Thyroid gland (tissue), 4 donors: ENCODE measurements at regions not wholly inside any gene's neighbourhood (a gene's known extent, or its start where the extent isn't known, plus 50 kb on each side); places are given as distances from the start of the nearest gene placed in this dataset.
"Not testable (repeated sequence)": the region's sequence is repeated elsewhere in the genome, so short reads cannot be mapped to it uniquely, and the experiment has no call there.

Experiments
- DNase-seq, 2 donors: peaks; one replicate each; pipeline ENCODE4 v3.0.0-alpha.2; 2019
- H3K27ac ChIP-seq, 3 donors: fragments of 200-600 bp; sonication (generic); 1 replicate in 2 of 3; 2 replicates in 1 of 3; pipeline ENCODE4 v1.5.1; 2016 to 2019; ENCODE audit warnings: mild to moderate bottlenecking in 1 of 3, moderate library complexity in 1 of 3
- H3K27me3 ChIP-seq: fragments of 200-600 bp; sonication (generic); one replicate; pipeline ENCODE4 v1.5.1; 2019
- H3K36me3 ChIP-seq, 2 donors: fragments of 200-600 bp; sonication (generic); one replicate each; pipeline ENCODE4 v1.5.1; 2016 to 2019
- H3K4me1 ChIP-seq, 2 donors: fragments of 200-600 bp; sonication (generic); one replicate each; pipeline ENCODE4 v1.5.1; 2017 to 2019
- H3K4me3 ChIP-seq, 3 donors: fragments of 200-600 bp; sonication (generic); replicated peaks in 1 of 3; 1 replicate in 2 of 3; 2 replicates in 1 of 3; pipeline ENCODE4 v1.5.1; 2016; ENCODE audit warnings: mild to moderate bottlenecking in 1 of 3
- H3K9me3 ChIP-seq: fragments of 200-600 bp; sonication (generic); one replicate; pipeline ENCODE4 v1.5.1; 2017
- CTCF ChIP-seq, 6 experiments: fragments of 200-600 bp in 3 of 6; fragments of 450-650 bp in 3 of 6; sonication (generic) in 3 of 6; IDR thresholded peaks; one replicate each; pipeline ENCODE4 v1.5.1; 2016 to 2019; ENCODE audit warnings: antibody characterized with exemption in 6 of 6, mild to moderate bottlenecking in 2 of 6, inconsistent platforms in 1 of 6, moderate library complexity in 1 of 6
- POLR2A ChIP-seq, 2 donors: fragments of 450-650 bp; IDR thresholded peaks; one replicate each; pipeline ENCODE4 v1.6.1; 2017; ENCODE audit warnings: antibody characterized with exemption in 2 of 2, mild to moderate bottlenecking in 2 of 2, moderate library complexity in 1 of 2
- WGBS, 2 donors: methylation state at CpG; one replicate each; pipeline ENCODE4 v1.1.5; 2017; 5-methylcytosine and 5-hydroxymethylcytosine counted together
- intact Hi-C: fragments of 100-400 bp; cut with DNase I; formaldehyde crosslinking; loops from one replicate; pipeline ENCODE4 v1.15.1; 2023

GRCh38 chr20:53722515-53723036 lies 128.9 kb upstream of the ZNF217 start:
- Histone ChIP-seq H3K4me3 (no peak overlapping the region), H3K27me3 (no peaks in the 10 kb centered on the region), H3K27ac (no peak overlapping the region), H3K4me1 (no peaks in the 10 kb centered on the region), H3K36me3 (no peaks in the 10 kb centered on the region), H3K9me3 (no peaks in the 10 kb centered on the region)
- intact Hi-C loops: no loop called here
- DNase-seq: no peak
- 92 to 94% methylated on average over 5 of the region's 5 CpGs for WGBS, 2 donors
- no peak for TF ChIP-seq CTCF (IDR thresholded peaks at IDR 0.05)
- TF ChIP-seq POLR2A (IDR thresholded peaks at IDR 0.05): no peak

- WGBS, 2 donors: 86 to 94% methylated on average over 6 of the region's 6 CpGs
- H3K4me1 ChIP-seq, H3K4me3 ChIP-seq, DNase-seq, H3K27me3 ChIP-seq, H3K36me3 ChIP-seq, intact Hi-C loops, H3K27ac ChIP-seq, H3K9me3 ChIP-seq: not testable (repeated sequence)
These were observed 127.9 kb upstream of the ZNF217 start for GRCh38 chr20:53721445-53721963.

- H3K4me1 ChIP-seq, H3K27me3 ChIP-seq, H3K36me3 ChIP-seq, H3K9me3 ChIP-seq, H3K27ac ChIP-seq, intact Hi-C loops, DNase-seq, H3K4me3 ChIP-seq: not testable (repeated sequence)
- WGBS, 2 donors: 90 to 94% methylated on average over 8 of the region's 8 CpGs
These were observed 125.6 kb upstream of the ZNF217 start for GRCh38 chr20:53719171-53719803.

- TF ChIP-seq POLR2A (IDR thresholded peaks at IDR 0.05): no peak
- no peak for TF ChIP-seq CTCF (IDR thresholded peaks at IDR 0.05)
- Histone ChIP-seq H3K4me1 (no peaks in the 10 kb centered on the region), H3K27me3 (no peaks in the 10 kb centered on the region), H3K36me3 (no peaks in the 10 kb centered on the region), H3K4me3 (no peak overlapping the region), H3K27ac (no peak overlapping the region), H3K9me3 (no peaks in the 10 kb centered on the region)
- DNase-seq: no peak
- 86% methylated on average over 13 of the region's 13 CpGs for WGBS, 2 donors
- intact Hi-C loops: no loop called here
These were observed 124.7 kb upstream of the ZNF217 start for GRCh38 chr20:53718142-53719021.

- no peaks in the 10 kb centered on the region for H3K9me3 ChIP-seq
- intact Hi-C loops: no loop called here
- DNase-seq: no peak
- 91 to 94% methylated on average over 6 of the region's 6 CpGs for WGBS, 2 donors
- H3K27me3 ChIP-seq: no peaks in the 10 kb centered on the region
- no peak overlapping the region for H3K4me3 ChIP-seq
- H3K27ac ChIP-seq: no peak overlapping the region
- no peaks in the 10 kb centered on the region for H3K36me3 ChIP-seq
- TF ChIP-seq CTCF (IDR thresholded peaks at IDR 0.05) (no peak), POLR2A (IDR thresholded peaks at IDR 0.05) (no peak)
- H3K4me1 ChIP-seq: peaks cover 5 to 13% of the 10 kb centered on the region in 2 donors
These were observed 122.8 kb upstream of the ZNF217 start for GRCh38 chr20:53716395-53716794.

- H3K27ac ChIP-seq: no peak overlapping the region
- intact Hi-C loops: no loop called here
- no peaks in the 10 kb centered on the region for H3K36me3 ChIP-seq
- no peaks in the 10 kb centered on the region for H3K9me3 ChIP-seq
- no peak overlapping the region for H3K4me3 ChIP-seq
- DNase-seq: no peak
- H3K27me3 ChIP-seq: no peaks in the 10 kb centered on the region
- WGBS, 2 donors: 84 to 91% methylated on average over 4 of the region's 4 CpGs
- TF ChIP-seq CTCF (IDR thresholded peaks at IDR 0.05): no peak
- TF ChIP-seq POLR2A (IDR thresholded peaks at IDR 0.05): no peak
- peaks cover 5 to 14% of the 10 kb centered on the region in 2 donors for H3K4me1 ChIP-seq
These were observed 120.9 kb upstream of the ZNF217 start for GRCh38 chr20:53714524-53714923.
